Fibroblast of mammary gland (primary cell): ENCODE measurements at regions not wholly inside any gene's neighbourhood (a gene's known extent, or its start where the extent isn't known, plus 50 kb on each side); places are given as distances from the start of the nearest gene placed in this dataset.
A peak's percentile ranks its signal among the peaks of the same experiment; 100 is the strongest.

Experiments used
- DNase-seq: peaks from one replicate; pipeline ENCODE4 v3.0.0-alpha.2; 2010; ENCODE audit warnings: low read depth
- H3K4me3 ChIP-seq: 2 replicates; pipeline ENCODE4 v1.5.1; 2011; ENCODE audit warnings: low read depth, mild to moderate bottlenecking, low read length, moderate library complexity; ENCODE audit not compliant: control insufficient read depth
- TF ChIP-seq, protein P1 (sequence below): conservative IDR thresholded peaks from 2 replicates; pipeline ENCODE4 v1.5.1; 2011; ENCODE audit warnings: low read depth, low read length, inconsistent platforms; ENCODE audit not compliant: control insufficient read depth, insufficient read depth

DNA sequence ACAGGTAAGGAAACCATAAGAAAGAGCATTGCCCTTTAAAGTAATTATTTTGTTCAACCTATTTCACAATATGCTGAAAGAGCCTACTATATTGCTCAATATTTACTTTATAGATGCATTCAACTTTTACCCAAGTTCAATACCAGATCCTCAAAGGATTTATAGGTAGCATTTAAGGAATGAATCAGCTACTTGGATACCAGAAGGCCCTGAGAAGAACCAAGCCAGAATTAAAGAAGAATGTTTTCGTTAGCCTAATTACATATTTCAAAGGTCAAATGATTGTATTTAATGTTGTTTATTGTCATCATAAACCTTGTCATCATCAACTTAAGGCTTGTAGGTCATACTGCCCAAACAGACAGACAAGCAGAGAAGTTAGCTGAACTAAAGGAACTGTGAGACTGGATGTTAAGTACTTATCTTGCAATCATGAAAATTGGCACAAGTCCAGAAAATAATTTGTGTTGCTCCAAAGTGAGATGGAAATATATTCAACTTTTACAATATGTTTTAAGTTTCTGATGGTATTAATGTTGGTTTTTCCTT is 636.7 kb downstream of the RFPL4B start:
- TF ChIP-seq, protein P1, sequence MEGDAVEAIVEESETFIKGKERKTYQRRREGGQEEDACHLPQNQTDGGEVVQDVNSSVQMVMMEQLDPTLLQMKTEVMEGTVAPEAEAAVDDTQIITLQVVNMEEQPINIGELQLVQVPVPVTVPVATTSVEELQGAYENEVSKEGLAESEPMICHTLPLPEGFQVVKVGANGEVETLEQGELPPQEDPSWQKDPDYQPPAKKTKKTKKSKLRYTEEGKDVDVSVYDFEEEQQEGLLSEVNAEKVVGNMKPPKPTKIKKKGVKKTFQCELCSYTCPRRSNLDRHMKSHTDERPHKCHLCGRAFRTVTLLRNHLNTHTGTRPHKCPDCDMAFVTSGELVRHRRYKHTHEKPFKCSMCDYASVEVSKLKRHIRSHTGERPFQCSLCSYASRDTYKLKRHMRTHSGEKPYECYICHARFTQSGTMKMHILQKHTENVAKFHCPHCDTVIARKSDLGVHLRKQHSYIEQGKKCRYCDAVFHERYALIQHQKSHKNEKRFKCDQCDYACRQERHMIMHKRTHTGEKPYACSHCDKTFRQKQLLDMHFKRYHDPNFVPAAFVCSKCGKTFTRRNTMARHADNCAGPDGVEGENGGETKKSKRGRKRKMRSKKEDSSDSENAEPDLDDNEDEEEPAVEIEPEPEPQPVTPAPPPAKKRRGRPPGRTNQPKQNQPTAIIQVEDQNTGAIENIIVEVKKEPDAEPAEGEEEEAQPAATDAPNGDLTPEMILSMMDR: no peak
- DNase-seq: peak; percentile 62
- no peak overlapping the region for H3K4me3 ChIP-seq

DNA sequence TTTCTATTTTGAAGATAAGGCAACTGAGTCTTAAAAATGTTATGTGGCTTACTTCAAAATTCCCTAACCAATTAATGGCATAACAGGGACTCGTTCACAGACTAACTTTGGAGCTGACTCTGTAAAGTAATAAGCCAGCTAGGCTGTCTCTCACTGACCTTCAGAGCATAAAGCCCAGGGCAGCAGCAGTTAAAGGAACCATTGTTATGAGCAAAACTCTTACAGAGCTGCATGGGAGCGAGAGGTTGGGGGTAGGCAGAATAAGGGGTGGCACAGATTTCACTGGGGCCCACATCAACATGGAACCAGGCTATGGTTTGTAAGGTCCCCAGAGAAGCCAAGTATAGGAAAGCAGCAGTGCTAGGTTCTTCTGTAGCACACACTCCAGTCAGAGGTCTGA is 637.8 kb downstream of the RFPL4B start:
- H3K4me3 ChIP-seq: no peak overlapping the region
- no peak for DNase-seq
- TF ChIP-seq, protein P1: no peak

DNA sequence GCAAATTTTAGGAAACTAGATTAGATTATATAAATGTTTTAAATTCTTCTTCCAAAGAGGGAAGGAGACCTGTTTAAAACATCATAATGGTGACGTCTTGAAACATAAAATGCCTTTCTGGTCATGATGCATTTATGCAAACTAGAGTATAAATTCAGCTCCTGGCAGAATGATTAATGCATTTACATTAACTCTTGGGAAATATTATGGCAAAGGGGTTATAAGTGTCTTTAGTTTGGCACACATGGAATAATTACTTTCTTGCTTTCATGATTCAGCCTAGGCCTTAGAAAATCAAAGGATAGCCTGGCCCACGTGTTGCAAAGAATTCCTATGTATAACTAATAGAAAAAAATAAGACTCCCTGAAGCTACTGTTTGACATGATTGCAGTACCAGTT is 639.2 kb downstream of the RFPL4B start:
- DNase-seq: no peak
- TF ChIP-seq, protein P1: no peak
- no peak overlapping the region for H3K4me3 ChIP-seq

DNA sequence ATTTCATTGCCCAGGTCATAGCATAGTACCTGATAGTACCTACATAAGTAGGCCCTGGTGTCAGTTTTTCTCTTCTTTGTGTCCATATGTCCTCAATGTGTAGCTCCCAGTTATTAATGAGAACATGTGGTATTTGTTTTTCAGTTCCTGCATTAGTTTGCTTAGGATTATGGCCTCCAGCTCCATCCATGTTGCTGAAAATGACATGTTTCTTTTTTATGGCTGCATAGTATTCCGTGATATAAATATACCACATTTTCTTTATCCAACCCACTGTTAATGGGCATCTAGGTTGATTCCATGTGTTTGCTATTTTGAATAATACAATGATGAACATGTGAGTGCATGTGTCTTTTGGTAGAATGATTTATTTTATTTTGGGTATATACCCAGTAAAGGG is 641.6 kb downstream of the RFPL4B start:
- DNase-seq: no peak
- TF ChIP-seq, protein P1: no peak
- H3K4me3 ChIP-seq: no peak overlapping the region

DNA sequence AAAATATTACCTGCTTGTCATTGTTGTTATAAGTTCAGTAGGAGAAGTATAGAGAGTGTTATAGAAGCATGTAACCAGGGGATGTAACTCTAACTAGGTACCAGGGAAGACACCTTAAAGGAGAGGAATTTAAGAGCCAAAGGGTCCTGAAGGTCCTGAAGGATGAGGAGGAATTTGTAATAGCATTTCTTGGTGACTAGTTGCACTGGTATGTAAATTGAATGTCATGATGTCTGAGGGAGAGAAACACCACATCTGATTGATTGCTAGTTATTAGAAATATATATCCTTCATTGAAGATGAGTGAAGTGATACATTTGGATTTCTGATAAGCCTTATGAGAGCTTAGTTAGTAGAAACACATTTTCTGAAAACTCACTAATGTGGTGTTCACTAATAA is 643.8 kb downstream of the RFPL4B start:
- H3K4me3 ChIP-seq: no peak overlapping the region
- TF ChIP-seq, protein P1: no peak
- no peak for DNase-seq

DNA sequence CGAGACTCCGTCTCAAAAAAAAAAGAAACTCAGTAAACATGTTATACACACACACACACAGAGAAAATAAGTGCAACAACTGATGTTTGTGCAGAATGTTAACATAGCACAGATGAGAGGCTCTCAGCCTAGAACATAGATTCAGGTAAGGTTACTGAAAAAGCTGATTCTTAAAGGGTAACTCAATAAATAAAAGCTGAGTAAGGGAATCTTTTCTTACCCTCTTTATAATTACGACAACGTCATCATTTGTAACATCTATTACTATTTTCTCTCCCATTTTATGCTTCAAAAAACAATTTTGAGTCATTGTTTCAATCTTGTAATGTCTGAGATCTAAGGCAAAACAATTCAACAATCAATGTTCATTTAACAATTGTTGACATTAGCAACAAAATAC is 644.8 kb downstream of the RFPL4B start:
- H3K4me3 ChIP-seq: no peak overlapping the region
- DNase-seq: no peak
- TF ChIP-seq, protein P1: no peak
